ENCODE measurements at regions not wholly inside any gene's neighbourhood (a gene's known extent, or its start where the extent isn't known, plus 50 kb on each side); places are given as distances from the start of the nearest gene placed in this dataset.

DNA sequence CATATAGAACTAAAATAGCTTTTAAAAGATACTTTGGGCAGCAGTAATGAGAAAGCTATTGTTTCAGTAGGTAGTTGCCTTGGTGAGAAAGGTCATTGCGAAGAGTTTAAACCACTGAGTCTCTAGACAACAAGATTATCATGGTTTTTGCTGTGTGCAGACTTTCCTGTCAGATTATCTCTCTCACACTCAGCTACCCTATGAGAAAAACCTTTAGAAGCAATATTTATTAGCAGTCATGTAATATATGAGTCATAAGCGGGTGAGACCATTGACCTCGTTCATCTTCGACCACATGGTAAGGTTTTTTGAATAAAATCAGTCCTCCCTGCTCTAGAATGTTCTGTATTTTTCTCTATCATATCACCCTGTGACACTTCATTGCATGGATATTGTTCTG, 59.9 kb downstream of the GPR65 start:
- Histone ChIP-seq H3K9me3 (ENCODE audit: low read length) (no peaks in the 10 kb centered on the region), H3K4me1 (ENCODE audit: low read length) (no peaks in the 10 kb centered on the region), H3K79me2 (ENCODE audit: low read length) (no peaks in the 10 kb centered on the region), H3K36me3 (ENCODE audit: insufficient read depth, low read length) (no peaks in the 10 kb centered on the region), H3K27ac (ENCODE audit: low read length) (no peak overlapping the region), H3K4me2 (ENCODE audit: low read depth, low read length, poor library complexity, severe bottlenecking) (no peak overlapping the region), H3K27me3 (ENCODE audit: low read length) (no peaks in the 10 kb centered on the region; the same call in 1 of the 2 replicates), H3K4me3 (ENCODE audit: low read length) (no peak overlapping the region), H3K9me2 (replicated peaks; ENCODE audit: insufficient read depth, low read length) (no peaks in the 10 kb centered on the region), H3K9ac (ENCODE audit: low read length) (no peak overlapping the region), H2AFZ (ENCODE audit: low read length) (no peak overlapping the region), H4K20me1 (ENCODE audit: insufficient read depth, low read depth, low read length) (no peaks in the 10 kb centered on the region)
- DNase-seq, result no peak

DNA sequence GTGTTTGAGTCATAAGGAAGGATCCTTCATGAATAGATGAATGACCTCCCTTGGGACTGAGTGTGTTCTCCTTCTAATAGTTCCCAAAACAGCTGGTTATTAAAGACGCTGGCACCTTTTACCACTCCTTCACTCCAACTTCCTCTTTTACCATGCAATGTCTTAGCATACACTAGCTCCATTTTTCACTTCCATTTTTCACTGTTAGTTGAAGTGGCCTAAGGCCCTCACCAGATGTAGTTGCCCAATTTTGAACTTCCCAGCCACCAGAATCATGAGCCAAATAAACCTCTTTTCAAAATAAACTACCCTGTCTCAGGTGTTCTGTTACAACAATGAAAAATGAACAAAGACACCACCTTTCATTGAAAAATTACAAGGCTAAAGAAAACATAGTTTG, 64.7 kb downstream of the GPR65 start:
- DNase-seq, result peak; percentile 59
- H3K4me3 ChIP-seq (ENCODE audit: low read length), result no peak overlapping the region
- no peaks in the 10 kb centered on the region for H3K9me2 ChIP-seq (replicated peaks; ENCODE audit: insufficient read depth, low read length)
- H3K4me1 ChIP-seq (ENCODE audit: low read length), result no peaks in the 10 kb centered on the region
- H3K9me3 ChIP-seq (ENCODE audit: low read length), result no peaks in the 10 kb centered on the region
- H2AFZ ChIP-seq (ENCODE audit: low read length), result no peak overlapping the region
- H3K79me2 ChIP-seq (ENCODE audit: low read length), result no peaks in the 10 kb centered on the region
- no peaks in the 10 kb centered on the region for H3K36me3 ChIP-seq (ENCODE audit: insufficient read depth, low read length)
- no peaks in the 10 kb centered on the region for H4K20me1 ChIP-seq (ENCODE audit: insufficient read depth, low read depth, low read length)
- no peak overlapping the region for H3K9ac ChIP-seq (ENCODE audit: low read length)
- H3K27me3 ChIP-seq (ENCODE audit: low read length), result no peaks in the 10 kb centered on the region; the same call in 1 of the 2 replicates
- no peak overlapping the region for H3K4me2 ChIP-seq (ENCODE audit: low read depth, low read length, poor library complexity, severe bottlenecking)
- no peak overlapping the region for H3K27ac ChIP-seq (ENCODE audit: low read length)

DNA sequence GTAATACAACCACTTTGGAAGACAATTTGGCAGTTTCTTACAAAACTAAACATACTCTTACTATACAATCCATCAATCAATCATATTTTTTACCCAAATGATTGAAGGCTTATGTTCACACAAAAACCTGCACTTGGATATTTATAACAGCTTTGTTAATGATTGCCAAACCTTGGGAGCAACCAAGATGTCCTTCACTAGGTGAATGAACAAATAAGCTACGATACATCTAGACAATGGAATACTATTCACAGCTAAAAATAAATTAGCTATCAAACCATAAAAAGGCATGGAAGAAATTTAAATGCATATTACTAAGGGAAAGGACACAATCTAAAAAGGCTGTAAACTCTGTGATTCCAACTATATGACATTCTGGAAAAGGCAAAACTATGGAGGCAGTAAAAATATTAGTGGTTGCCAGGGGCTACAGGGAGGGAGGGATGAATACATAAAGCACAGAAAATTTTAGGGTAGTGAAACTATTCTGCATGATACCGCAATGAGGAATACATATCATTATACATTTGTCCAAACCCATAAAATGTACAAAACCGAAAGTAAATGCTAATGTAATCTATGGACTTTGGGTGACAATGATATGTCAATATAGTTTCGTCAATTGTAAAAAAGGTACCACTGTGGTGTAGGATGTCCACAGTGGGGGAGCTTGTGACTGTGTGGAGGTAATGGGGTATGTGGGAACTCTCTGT, 70.5 kb downstream of the GPR65 start:
- Histone ChIP-seq H3K4me2 (ENCODE audit: low read depth, low read length, poor library complexity, severe bottlenecking) (no peak overlapping the region), H4K20me1 (ENCODE audit: insufficient read depth, low read depth, low read length) (no peaks in the 10 kb centered on the region), H3K9me2 (replicated peaks; ENCODE audit: insufficient read depth, low read length) (no peaks in the 10 kb centered on the region), H3K36me3 (ENCODE audit: insufficient read depth, low read length) (no peaks in the 10 kb centered on the region), H2AFZ (ENCODE audit: low read length) (no peak overlapping the region), H3K9me3 (ENCODE audit: low read length) (no peaks in the 10 kb centered on the region), H3K27ac (ENCODE audit: low read length) (no peak overlapping the region), H3K9ac (ENCODE audit: low read length) (no peak overlapping the region), H3K4me3 (ENCODE audit: low read length) (no peak overlapping the region), H3K27me3 (ENCODE audit: low read length) (no peaks in the 10 kb centered on the region), H3K79me2 (ENCODE audit: low read length) (no peaks in the 10 kb centered on the region), H3K4me1 (ENCODE audit: low read length) (no peaks in the 10 kb centered on the region)
- no peak for DNase-seq

DNA sequence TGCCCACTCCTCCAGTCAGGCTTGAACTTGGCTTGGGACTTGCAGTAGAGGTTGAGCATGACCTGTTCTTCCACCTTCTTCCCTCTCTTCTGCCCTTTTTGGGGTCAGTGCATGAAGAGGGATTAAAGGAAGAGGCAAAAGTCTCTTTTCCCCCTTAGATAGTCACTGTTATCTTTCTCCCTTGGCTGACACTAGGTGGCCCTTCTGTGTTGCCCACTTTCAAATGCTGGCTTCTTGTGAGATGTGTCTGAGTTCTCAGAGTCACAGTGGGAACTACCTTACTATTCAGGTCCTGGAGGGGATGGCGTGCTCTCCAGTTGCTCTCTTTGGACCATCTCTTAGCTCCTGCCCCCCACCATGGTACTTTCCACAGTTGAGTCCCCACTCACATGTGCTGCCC, 73.6 kb downstream of the GPR65 start:
- Histone ChIP-seq H3K9ac (ENCODE audit: low read length) (no peak overlapping the region), H3K4me3 (ENCODE audit: low read length) (no peak overlapping the region), H3K79me2 (ENCODE audit: low read length) (no peaks in the 10 kb centered on the region), H3K4me2 (ENCODE audit: low read depth, low read length, poor library complexity, severe bottlenecking) (no peak overlapping the region), H3K9me3 (ENCODE audit: low read length) (no peaks in the 10 kb centered on the region), H2AFZ (ENCODE audit: low read length) (no peak overlapping the region), H3K4me1 (ENCODE audit: low read length) (no peaks in the 10 kb centered on the region), H3K36me3 (ENCODE audit: insufficient read depth, low read length) (no peaks in the 10 kb centered on the region), H4K20me1 (ENCODE audit: insufficient read depth, low read depth, low read length) (no peaks in the 10 kb centered on the region), H3K27me3 (ENCODE audit: low read length) (no peaks in the 10 kb centered on the region), H3K27ac (ENCODE audit: low read length) (no peak overlapping the region), H3K9me2 (replicated peaks; ENCODE audit: insufficient read depth, low read length) (no peaks in the 10 kb centered on the region)
- peak; percentile 52 for DNase-seq

DNA sequence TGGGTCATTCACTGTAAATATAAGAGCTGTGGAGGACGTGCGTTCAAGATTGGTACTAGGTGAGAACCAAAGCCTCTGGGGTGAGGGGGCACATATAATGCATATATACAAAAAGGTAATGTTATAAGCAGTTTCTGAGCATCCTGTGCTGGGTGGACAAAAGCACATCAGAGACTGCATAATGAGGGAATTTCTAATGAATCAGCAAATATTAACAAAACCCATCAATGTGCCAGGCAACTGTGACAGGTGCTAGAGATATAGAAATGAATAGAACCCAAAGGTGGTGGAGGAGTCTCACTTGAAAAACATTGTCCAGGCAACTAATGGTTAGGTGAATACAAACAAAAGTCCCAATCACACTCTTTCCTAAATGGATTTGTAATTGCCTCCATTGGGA, 74.7 kb downstream of the GPR65 start:
- Histone ChIP-seq H3K4me2 (ENCODE audit: low read depth, low read length, poor library complexity, severe bottlenecking) (no peak overlapping the region), H3K36me3 (ENCODE audit: insufficient read depth, low read length) (no peaks in the 10 kb centered on the region), H4K20me1 (ENCODE audit: insufficient read depth, low read depth, low read length) (no peaks in the 10 kb centered on the region), H3K9me3 (ENCODE audit: low read length) (no peaks in the 10 kb centered on the region), H3K27me3 (ENCODE audit: low read length) (no peaks in the 10 kb centered on the region), H3K9ac (ENCODE audit: low read length) (no peak overlapping the region), H2AFZ (ENCODE audit: low read length) (no peak overlapping the region), H3K4me3 (ENCODE audit: low read length) (no peak overlapping the region), H3K9me2 (replicated peaks; ENCODE audit: insufficient read depth, low read length) (no peaks in the 10 kb centered on the region), H3K4me1 (ENCODE audit: low read length) (no peaks in the 10 kb centered on the region), H3K79me2 (ENCODE audit: low read length) (no peaks in the 10 kb centered on the region), H3K27ac (ENCODE audit: low read length) (no peak overlapping the region)
- no peak for DNase-seq

DNA sequence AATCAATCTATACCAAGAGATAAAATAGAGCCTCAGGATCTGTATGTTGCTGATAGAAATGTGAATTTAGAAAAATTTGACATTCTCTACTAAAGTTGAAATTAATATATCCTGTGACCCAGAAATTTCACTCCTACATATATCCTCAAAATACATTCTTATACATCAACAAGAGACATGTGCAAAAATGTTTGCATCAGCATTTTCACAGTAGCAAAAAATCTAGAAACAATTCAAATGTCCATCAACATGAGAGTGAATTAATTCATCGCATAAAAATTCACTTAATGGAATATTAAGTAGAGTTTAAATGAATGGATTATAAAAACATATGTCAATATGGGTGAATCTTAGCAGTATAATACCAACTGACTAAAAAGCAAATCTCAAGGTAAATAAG, 80.8 kb downstream of the GPR65 start:
- Histone ChIP-seq H3K4me1 (ENCODE audit: low read length) (no peaks in the 10 kb centered on the region), H3K36me3 (ENCODE audit: insufficient read depth, low read length) (no peaks in the 10 kb centered on the region), H3K9me3 (ENCODE audit: low read length) (no peaks in the 10 kb centered on the region), H4K20me1 (ENCODE audit: insufficient read depth, low read depth, low read length) (no peaks in the 10 kb centered on the region), H3K27ac (ENCODE audit: low read length) (no peak overlapping the region), H3K27me3 (ENCODE audit: low read length) (no peaks in the 10 kb centered on the region), H3K4me2 (ENCODE audit: low read depth, low read length, poor library complexity, severe bottlenecking) (no peak overlapping the region), H3K9me2 (replicated peaks; ENCODE audit: insufficient read depth, low read length) (no peaks in the 10 kb centered on the region), H3K9ac (ENCODE audit: low read length) (no peak overlapping the region), H3K4me3 (ENCODE audit: low read length) (no peak overlapping the region), H2AFZ (ENCODE audit: low read length) (no peak overlapping the region), H3K79me2 (ENCODE audit: low read length) (no peaks in the 10 kb centered on the region)
- no peak for DNase-seq

DNA sequence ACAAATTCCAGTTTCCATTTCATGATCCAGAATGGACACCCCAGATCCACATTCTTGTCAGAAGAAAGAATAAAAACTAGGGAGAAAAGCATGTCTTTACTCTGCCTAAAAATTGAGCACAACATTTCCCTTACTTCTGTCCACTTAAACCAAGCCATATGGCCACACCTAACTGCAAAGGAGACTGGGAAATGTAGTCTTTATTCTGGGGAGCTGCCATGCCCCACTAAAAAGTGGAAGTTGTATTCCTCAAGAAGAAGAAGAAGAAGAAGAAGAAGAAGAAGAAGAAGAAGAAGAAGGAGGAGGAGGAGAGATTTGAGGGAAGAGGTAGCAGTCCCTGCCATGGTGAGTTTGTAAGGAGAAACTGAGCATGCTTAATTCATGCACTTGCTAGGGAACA, 84.5 kb downstream of the GPR65 start:
- Histone ChIP-seq H3K4me3 (ENCODE audit: low read length) (no peak overlapping the region), H3K4me1 (ENCODE audit: low read length) (no peaks in the 10 kb centered on the region), H3K9me2 (replicated peaks; ENCODE audit: insufficient read depth, low read length) (no peaks in the 10 kb centered on the region), H3K27me3 (ENCODE audit: low read length) (no peaks in the 10 kb centered on the region), H2AFZ (ENCODE audit: low read length) (no peak overlapping the region), H3K79me2 (ENCODE audit: low read length) (no peaks in the 10 kb centered on the region), H3K9ac (ENCODE audit: low read length) (no peak overlapping the region), H3K9me3 (ENCODE audit: low read length) (no peaks in the 10 kb centered on the region), H4K20me1 (ENCODE audit: insufficient read depth, low read depth, low read length) (no peaks in the 10 kb centered on the region), H3K4me2 (ENCODE audit: low read depth, low read length, poor library complexity, severe bottlenecking) (no peak overlapping the region), H3K36me3 (ENCODE audit: insufficient read depth, low read length) (no peaks in the 10 kb centered on the region), H3K27ac (ENCODE audit: low read length) (no peak overlapping the region)
- no peak for DNase-seq

DNA sequence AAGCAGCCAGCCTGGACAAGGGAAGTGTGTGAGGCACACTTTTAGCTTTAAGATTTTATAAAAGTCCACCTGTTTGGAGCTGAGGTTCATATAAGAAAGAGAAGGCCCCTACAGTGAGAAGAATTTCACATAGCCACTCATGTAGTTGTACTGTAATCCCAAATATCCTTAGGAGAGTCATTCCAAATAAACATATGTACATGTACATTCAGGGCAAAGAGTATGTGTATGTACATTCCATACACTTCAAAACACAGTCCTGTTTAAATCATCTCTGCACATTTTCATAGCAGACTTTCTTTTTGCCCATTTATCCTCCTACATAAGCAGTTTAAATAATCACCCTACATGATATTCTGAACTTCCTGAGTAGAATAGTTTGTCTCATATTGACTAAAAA, 87.6 kb downstream of the GPR65 start:
- Histone ChIP-seq H3K4me1 (ENCODE audit: low read length) (no peaks in the 10 kb centered on the region), H3K9ac (ENCODE audit: low read length) (no peak overlapping the region), H3K27me3 (ENCODE audit: low read length) (no peaks in the 10 kb centered on the region), H2AFZ (ENCODE audit: low read length) (no peak overlapping the region), H3K36me3 (ENCODE audit: insufficient read depth, low read length) (no peaks in the 10 kb centered on the region), H4K20me1 (ENCODE audit: insufficient read depth, low read depth, low read length) (no peaks in the 10 kb centered on the region), H3K4me3 (ENCODE audit: low read length) (no peak overlapping the region), H3K9me2 (replicated peaks; ENCODE audit: insufficient read depth, low read length) (no peaks in the 10 kb centered on the region), H3K9me3 (ENCODE audit: low read length) (no peaks in the 10 kb centered on the region), H3K27ac (ENCODE audit: low read length) (no peak overlapping the region), H3K79me2 (ENCODE audit: low read length) (no peaks in the 10 kb centered on the region), H3K4me2 (ENCODE audit: low read depth, low read length, poor library complexity, severe bottlenecking) (no peak overlapping the region)
- DNase-seq, result no peak

DNA sequence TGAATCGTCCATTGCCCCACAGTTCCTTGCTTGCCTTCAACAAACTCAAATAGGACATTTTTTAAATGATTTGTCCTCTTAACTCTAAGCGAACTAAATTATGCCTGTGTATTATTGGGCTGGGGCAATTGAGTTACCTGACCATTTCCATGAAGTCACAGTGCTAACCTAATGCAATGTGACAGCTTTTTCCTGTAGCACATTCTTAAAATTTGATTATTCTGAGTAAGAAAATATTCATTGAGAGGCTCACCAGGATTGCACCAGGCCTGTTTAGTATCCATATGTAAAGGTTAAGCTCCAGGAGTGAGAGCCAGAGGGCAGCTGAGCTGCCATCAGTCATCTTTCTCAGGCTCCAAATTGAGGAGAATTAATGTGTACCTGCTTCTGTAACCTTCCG, 90.9 kb downstream of the GPR65 start:
- H3K9me2 ChIP-seq (replicated peaks; ENCODE audit: insufficient read depth, low read length), result no peaks in the 10 kb centered on the region
- no peak overlapping the region for H3K9ac ChIP-seq (ENCODE audit: low read length)
- no peaks in the 10 kb centered on the region for H4K20me1 ChIP-seq (ENCODE audit: insufficient read depth, low read depth, low read length)
- H3K4me3 ChIP-seq (ENCODE audit: low read length), result no peak overlapping the region
- DNase-seq, result no peak
- no peak overlapping the region for H3K4me2 ChIP-seq (ENCODE audit: low read depth, low read length, poor library complexity, severe bottlenecking)
- no peak overlapping the region for H2AFZ ChIP-seq (ENCODE audit: low read length)
- no peaks in the 10 kb centered on the region for H3K79me2 ChIP-seq (ENCODE audit: low read length)
- H3K27me3 ChIP-seq (ENCODE audit: low read length), result no peaks in the 10 kb centered on the region
- H3K27ac ChIP-seq (ENCODE audit: low read length), result no peak overlapping the region
- no peaks in the 10 kb centered on the region for H3K9me3 ChIP-seq (ENCODE audit: low read length)
- H3K36me3 ChIP-seq (ENCODE audit: insufficient read depth, low read length), result no peaks in the 10 kb centered on the region
- H3K4me1 ChIP-seq (ENCODE audit: low read length), result no peaks in the 10 kb centered on the region
